GM12878 (cell line): ENCODE measurements at regions not wholly inside any gene's neighbourhood (a gene's known extent, or its start where the extent isn't known, plus 50 kb on each side); places are given as distances from the start of the nearest gene placed in this dataset.

Experiments used
- ATAC-seq: fragments of 200-7000 bp; cut with Tn5 transposase; 3 replicates; pipeline ENCODE4 v1.9.1; 2020; ENCODE audit warnings: mild to moderate bottlenecking, moderate library complexity
- BruUV-seq: library from RNA; stranded (reverse); fragments of 400-500 nt; replicated peaks from 2 replicates; lab custom pipeline; 2021; lab: Mats Ljungman, UMichigan
- CTCF ChIA-PET: fragments of 300-600 bp; sonication (Branson Sonifier 250); formaldehyde crosslinking; extraction: SDS; loops from one replicate; lab custom pipeline; 2021; ENCODE audit warnings: inconsistent platforms; lab: Yijun Ruan, JAX
- POLR2A ChIA-PET: fragments of 350-600 bp; formaldehyde crosslinking; extraction: SDS; loops from one replicate; lab custom pipeline; 2021; ENCODE audit warnings: inconsistent platforms; lab: Charles Lee
- RAD21 ChIA-PET: fragments of 300-600 bp; sonication (Branson Sonifier 250); formaldehyde crosslinking; loops from one replicate; lab custom pipeline; 2023; ENCODE audit warnings: antibody characterized with exemption; ENCODE audit not compliant: unreplicated experiment; lab: Charles Lee
- SMC1A ChIA-PET: fragments of 300-600 bp; sonication (Branson Sonifier 250); formaldehyde crosslinking; loops from one replicate; lab custom pipeline; 2023; ENCODE audit not compliant: unreplicated experiment, uncharacterized antibody; lab: Charles Lee
- DNase-seq: peaks from one replicate; pipeline ENCODE4 v3.0.0-alpha.2; 2011; ENCODE audit warnings: low read depth, low spot score
- FAIRE-seq: peaks from 3 replicates; lab custom pipeline; 2011; peaks lifted over from hg19 to GRCh38; lab: Jason Lieb, UNC
- H2AFZ ChIP-seq: 2 replicates; pipeline ENCODE4 v1.6.0; 2011; ENCODE audit warnings: low read depth, low read length, control low read depth; ENCODE audit not compliant: control insufficient read depth
- H3K27ac ChIP-seq: 2 replicates; pipeline ENCODE4 v1.5.1; 2011; ENCODE audit warnings: control low read depth; ENCODE audit not compliant: control insufficient read depth, insufficient read depth
- H3K27me3 ChIP-seq, 2 experiments: replicated peaks in 1 of 2; 2 replicates each; pipeline versions ENCODE4 v1.6.0 to v1.6.1; 2011; ENCODE audit warnings: low read length in 1 of 2; ENCODE audit not compliant: control insufficient read depth in 2 of 2, insufficient read depth in 2 of 2
- H3K36me3 ChIP-seq, 2 experiments: 2 replicates each; pipeline ENCODE4 v1.5.1; 2011; ENCODE audit warnings: low read length in 1 of 2; ENCODE audit not compliant: control insufficient read depth in 2 of 2, insufficient read depth in 2 of 2
- H3K4me1 ChIP-seq: 2 replicates; pipeline ENCODE4 v1.6.1; 2011; ENCODE audit warnings: mild to moderate bottlenecking, low read length, moderate library complexity, mixed read lengths; ENCODE audit not compliant: control insufficient read depth, insufficient read depth
- H3K4me2 ChIP-seq: 2 replicates; pipeline ENCODE4 v1.6.0; 2011; ENCODE audit warnings: control low read depth; ENCODE audit not compliant: control insufficient read depth, insufficient read depth
- H3K4me3 ChIP-seq: fragments of 200-600 bp; sonication (generic); 2 replicates; pipeline ENCODE4 v1.5.1; 2016
- H3K79me2 ChIP-seq: 2 replicates; pipeline ENCODE4 v1.6.0; 2011; ENCODE audit warnings: low read length; ENCODE audit not compliant: control insufficient read depth, insufficient read depth
- H3K9ac ChIP-seq: 2 replicates; pipeline ENCODE4 v1.8.0; 2011; ENCODE audit warnings: low read length, control low read depth, mixed read lengths; ENCODE audit not compliant: control insufficient read depth, insufficient read depth
- H3K9me3 ChIP-seq: replicated peaks from 3 replicates; pipeline ENCODE4 v1.5.1; 2011; ENCODE audit warnings: mild to moderate bottlenecking, low read length; ENCODE audit not compliant: control insufficient read depth, insufficient read depth
- H4K20me1 ChIP-seq: 2 replicates; pipeline ENCODE4 v1.6.0; 2011; ENCODE audit not compliant: control insufficient read depth, insufficient read depth
- BHLHE40 ChIP-seq, 2 experiments: fragments of 450-650 bp in 1 of 2; IDR thresholded peaks; 2 replicates each; pipeline ENCODE4 v1.6.1; 2011 to 2017; ENCODE audit warnings: low read depth in 2 of 2, borderline replicate concordance in 1 of 2, improper control_type of control experiment in 1 of 2, low read length in 1 of 2, mild to moderate bottlenecking in 1 of 2
- BMI1 ChIP-seq: fragments of 450-650 bp; IDR thresholded peaks from 2 replicates; pipeline ENCODE4 v1.6.1; 2016; ENCODE audit warnings: mild to moderate bottlenecking, moderate library complexity, borderline replicate concordance
- CHD2 ChIP-seq: IDR thresholded peaks from 2 replicates; pipeline ENCODE4 v1.6.1; 2011; ENCODE audit warnings: low read depth, low read length, improper control_type of control experiment, borderline replicate concordance
- DPF2 ChIP-seq: fragments of 450-650 bp; IDR thresholded peaks from 2 replicates; pipeline ENCODE4 v1.6.1; 2017; ENCODE audit warnings: mild to moderate bottlenecking
- LARP7 ChIP-seq: fragments of 450-650 bp; IDR thresholded peaks from 2 replicates; pipeline ENCODE4 v1.6.1; 2017; ENCODE audit warnings: mild to moderate bottlenecking
- NFXL1 ChIP-seq: fragments of 450-650 bp; IDR thresholded peaks from 2 replicates; pipeline ENCODE4 v1.6.1; 2017; ENCODE audit warnings: antibody characterized with exemption, mild to moderate bottlenecking, borderline replicate concordance
- SREBF1 ChIP-seq: IDR thresholded peaks from 2 replicates; pipeline ENCODE4 v1.6.1; 2012; ENCODE audit warnings: mild to moderate bottlenecking, low read length
- STAT1 ChIP-seq: fragments of 450-650 bp; conservative IDR thresholded peaks from 2 replicates; pipeline ENCODE4 v1.6.1; 2014; ENCODE audit warnings: antibody characterized with exemption, mild to moderate bottlenecking
- TBL1XR1 ChIP-seq: IDR thresholded peaks from 2 replicates; pipeline ENCODE4 v1.6.1; 2012; ENCODE audit warnings: low read depth, low read length, improper control_type of control experiment
- ZBTB4 ChIP-seq: fragments of 450-650 bp; formaldehyde crosslinking; IDR thresholded peaks from 2 replicates; pipeline ENCODE4 v1.4.0; 2022; ENCODE audit warnings: mild to moderate bottlenecking, moderate library complexity
- ZNF592 ChIP-seq: fragments of 450-650 bp; IDR thresholded peaks from 2 replicates; pipeline ENCODE4 v1.6.1; 2017; ENCODE audit warnings: mild to moderate bottlenecking, moderate library complexity
- WGBS: methylation state at CpG from one replicate; pipeline ENCODE4 v1.1.6; 2016; ENCODE audit warnings: low lambda C conversion rate; ENCODE audit not compliant: insufficient replicate concordance, insufficient coverage; ENCODE audit errors: missing lambda C conversion rate; 5-methylcytosine and 5-hydroxymethylcytosine counted together
- in situ Hi-C: fragments of 300-500 bp; cut with MboI; formaldehyde crosslinking; loops from 9 replicates; pipeline ENCODE4 v1.14.3; 2018; ENCODE audit warnings: mixed read lengths
- intact Hi-C: fragments of 100-400 bp; cut with micrococcal nuclease; formaldehyde crosslinking; loops from one replicate; pipeline ENCODE4 v1.14.2; 2022; ENCODE audit not compliant: unreplicated experiment

GRCh38 chr16:80902306-80903110 is 98.1 kb upstream of the CDYL2 start:
- RAD21 ChIA-PET: no interaction called here
- WGBS: 36% methylated on average over 15 of the region's 15 CpGs
- POLR2A ChIA-PET: no interaction called here
- Histone ChIP-seq H3K27me3 (no peaks in the 10 kb centered on the region; a peak in 1 of 4 replicates), H3K27ac (no peak overlapping the region), H3K9me3 (no peaks in the 10 kb centered on the region), H3K79me2 (no peaks in the 10 kb centered on the region), H3K36me3 (no peaks in the 10 kb centered on the region), H4K20me1 (no peaks in the 10 kb centered on the region), H2AFZ (no peak overlapping the region), H3K9ac (no peak overlapping the region), H3K4me3 (no peak overlapping the region), H3K4me1 (no peaks in the 10 kb centered on the region), H3K4me2 (no peak overlapping the region)
- CTCF ChIA-PET: interaction anchor here (0.6 kb wide), 1 partner anchor 70 kb away, joined by 3 read pairs; no protein-coding TSS in a partner anchor
- BruUV-seq: no TSS peak
- intact Hi-C loops: no loop called here
- in situ Hi-C loops: no loop called here
- FAIRE-seq (no peak), ATAC-seq (no peak), DNase-seq (no peak)
- TF ChIP-seq SREBF1 (no peak), TBL1XR1 (no peak), BMI1 (no peak), DPF2 (no peak), STAT1 (no peak), ZNF592 (no peak), NFXL1 (no peak), LARP7 (no peak), BHLHE40 (IDR thresholded peaks at IDR 0.05; ENCODE audit: borderline replicate concordance in 1 of 2, low read depth in 2 of 2, low read length in 1 of 2) (no peak), CHD2 (no peak), ZBTB4 (no peak)
- SMC1A ChIA-PET: no interaction called here
